OCI-LY1 (cell line): ENCODE measurements at regions not wholly inside any gene's neighbourhood (a gene's known extent, or its start where the extent isn't known, plus 50 kb on each side); places are given as distances from the start of the nearest gene placed in this dataset.

Experiments
- H2AFZ ChIP-seq: fragments of 200-600 bp; sonication (generic), shearing (Covaris generic); 2 replicates; pipeline ENCODE4 v1.6.0; 2014; ENCODE audit warnings: antibody characterized with exemption, mild to moderate bottlenecking, low read length
- H3F3A ChIP-seq: fragments of 200-600 bp; sonication (generic), shearing (Covaris generic); 2 replicates; pipeline ENCODE4 v1.6.0; 2014; ENCODE audit warnings: mild to moderate bottlenecking, antibody characterized with exemption, low read length, moderate library complexity; ENCODE audit not compliant: insufficient read depth
- H3K27ac ChIP-seq: fragments of 200-600 bp; sonication (generic); 2 replicates; pipeline ENCODE4 v1.5.1; 2014; ENCODE audit warnings: low read length, mixed run types, mild to moderate bottlenecking, low read depth; ENCODE audit not compliant: poor library complexity, severe bottlenecking
- H3K27me3 ChIP-seq: fragments of 200-600 bp; sonication (generic); 2 replicates; pipeline ENCODE4 v1.6.0; 2014; ENCODE audit warnings: antibody characterized with exemption, mild to moderate bottlenecking, low read length, moderate library complexity; ENCODE audit not compliant: insufficient read depth
- H3K36me3 ChIP-seq: fragments of 200-600 bp; sonication (generic); 2 replicates; pipeline ENCODE4 v1.6.1; 2014; ENCODE audit warnings: mild to moderate bottlenecking, antibody characterized with exemption, low read length, moderate library complexity, mixed read lengths; ENCODE audit not compliant: insufficient read depth
- H3K4me1 ChIP-seq: fragments of 200-600 bp; sonication (generic); 2 replicates; pipeline ENCODE4 v1.5.1; 2014; ENCODE audit warnings: mild to moderate bottlenecking, low read length, moderate library complexity; ENCODE audit not compliant: insufficient read depth, severe bottlenecking
- H3K4me2 ChIP-seq: fragments of 200-600 bp; sonication (generic), shearing (Covaris generic); 2 replicates; pipeline ENCODE4 v1.6.1; 2014; ENCODE audit warnings: low read length
- H3K4me3 ChIP-seq: fragments of 200-600 bp; sonication (generic); 2 replicates; pipeline ENCODE4 v1.5.1; 2014; ENCODE audit warnings: low read length, low read depth, mild to moderate bottlenecking, mixed read lengths; ENCODE audit not compliant: poor library complexity, severe bottlenecking
- H3K79me2 ChIP-seq: fragments of 200-600 bp; shearing (Covaris generic); 2 replicates; pipeline ENCODE4 v1.6.1; 2016; ENCODE audit warnings: mixed run types, low read length, mixed read lengths; ENCODE audit not compliant: insufficient read depth
- H3K9ac ChIP-seq: fragments of 200-600 bp; sonication (generic), shearing (Covaris generic); 2 replicates; pipeline ENCODE4 v1.6.1; 2014; ENCODE audit warnings: mild to moderate bottlenecking, low read length, mixed read lengths
- H3K9me2 ChIP-seq: fragments of 200-600 bp; sonication (generic), shearing (Covaris generic); 2 replicates; pipeline ENCODE4 v1.6.1; 2014; ENCODE audit warnings: low read depth, mild to moderate bottlenecking, low read length, mixed read lengths
- H3K9me3 ChIP-seq: fragments of 200-600 bp; shearing (Covaris generic); 2 replicates; pipeline ENCODE4 v1.6.1; 2014; ENCODE audit warnings: low read length, mixed read lengths
- H4K20me1 ChIP-seq: fragments of 200-600 bp; sonication (generic), shearing (Covaris generic); 2 replicates; pipeline ENCODE4 v1.6.0; 2016; ENCODE audit warnings: mild to moderate bottlenecking, low read length; ENCODE audit not compliant: insufficient read depth
- CTCF ChIP-seq: fragments of 200-600 bp; sonication (generic), shearing (Covaris generic); IDR thresholded peaks from 2 replicates; pipeline ENCODE4 v1.5.1; 2017; ENCODE audit warnings: mild to moderate bottlenecking, antibody characterized with exemption, low read length, moderate library complexity, mixed read lengths
- EZH2 ChIP-seq: fragments of 200-600 bp; sonication (generic), shearing (Covaris generic); IDR thresholded peaks from 2 replicates; pipeline ENCODE4 v1.8.0; 2017; ENCODE audit warnings: borderline replicate concordance, mixed run types, mild to moderate bottlenecking, antibody characterized with exemption, low read length, moderate library complexity, mixed read lengths

GRCh38 chr19:16013851-16014840, 62.1 kb upstream of the TPM4 start:
- Histone ChIP-seq H3K9me2 (no peaks in the 10 kb centered on the region), H3F3A (no peaks in the 10 kb centered on the region), H3K27me3 (no peaks in the 10 kb centered on the region), H4K20me1 (no peaks in the 10 kb centered on the region), H3K4me1 (no peaks in the 10 kb centered on the region), H3K27ac (no peak overlapping the region), H3K4me2 (no peak overlapping the region), H2AFZ (no peak overlapping the region), H3K79me2 (no peaks in the 10 kb centered on the region), H3K4me3 (no peak overlapping the region), H3K9ac (no peak overlapping the region), H3K9me3 (no peaks in the 10 kb centered on the region), H3K36me3 (no peaks in the 10 kb centered on the region)
- no peak for TF ChIP-seq EZH2
- no peak for TF ChIP-seq CTCF

GRCh38 chr19:16014923-16015804, 61.1 kb upstream of the TPM4 start:
- TF ChIP-seq EZH2 (no peak), CTCF (no peak)
- H2AFZ ChIP-seq, result no peak overlapping the region
- no peaks in the 10 kb centered on the region for H3K9me2 ChIP-seq
- H3K4me1 ChIP-seq, result no peaks in the 10 kb centered on the region
- H4K20me1 ChIP-seq, result no peaks in the 10 kb centered on the region
- H3K4me3 ChIP-seq, result no peak overlapping the region
- no peak overlapping the region for H3K4me2 ChIP-seq
- no peaks in the 10 kb centered on the region for H3K79me2 ChIP-seq
- no peak overlapping the region for H3K27ac ChIP-seq
- no peaks in the 10 kb centered on the region for H3K27me3 ChIP-seq
- H3K9me3 ChIP-seq, result no peaks in the 10 kb centered on the region
- no peaks in the 10 kb centered on the region for H3K36me3 ChIP-seq
- H3K9ac ChIP-seq, result no peak overlapping the region
- H3F3A ChIP-seq, result no peaks in the 10 kb centered on the region

GRCh38 chr19:16015805-16016173, 60.5 kb upstream of the TPM4 start:
- no peak overlapping the region for H3K9ac ChIP-seq
- no peak overlapping the region for H3K4me2 ChIP-seq
- H3K9me3 ChIP-seq, result no peaks in the 10 kb centered on the region
- no peak overlapping the region for H3K27ac ChIP-seq
- no peak overlapping the region for H3K4me3 ChIP-seq
- H3K79me2 ChIP-seq, result no peaks in the 10 kb centered on the region
- no peaks in the 10 kb centered on the region for H3K36me3 ChIP-seq
- H4K20me1 ChIP-seq, result no peaks in the 10 kb centered on the region
- no peaks in the 10 kb centered on the region for H3K9me2 ChIP-seq
- no peaks in the 10 kb centered on the region for H3K4me1 ChIP-seq
- H3K27me3 ChIP-seq, result no peaks in the 10 kb centered on the region
- no peaks in the 10 kb centered on the region for H3F3A ChIP-seq
- TF ChIP-seq CTCF, result no peak
- H2AFZ ChIP-seq, result no peak overlapping the region
